Right lobe of liver (tissue), 4 donors: ENCODE measurements at regions not wholly inside any gene's neighbourhood (a gene's known extent, or its start where the extent isn't known, plus 50 kb on each side); places are given as distances from the start of the nearest gene placed in this dataset.

ENCODE experiments used
- POLR2A ChIP-seq: fragments of 450-650 bp; IDR thresholded peaks from one replicate; pipeline ENCODE4 v1.6.1; 2017; ENCODE audit warnings: antibody characterized with exemption, mild to moderate bottlenecking
- TF ChIP-seq, protein P1 (sequence below), 4 donors: fragments of 200-600 bp in 3 of 4; fragments of 450-650 bp in 1 of 4; IDR thresholded peaks; one replicate each; pipeline versions ENCODE4 v1.5.1 to v1.8.0; 2016 to 2022; ENCODE audit warnings: antibody characterized with exemption in 4 of 4, mild to moderate bottlenecking in 2 of 4
- donor health status: DM: no; HTN: no; CAD: no.
- donor health status: DM: no; HTN: no; CAD: no.
- donor health status: DM: no; HTN: yes; CAD: no.

DNA sequence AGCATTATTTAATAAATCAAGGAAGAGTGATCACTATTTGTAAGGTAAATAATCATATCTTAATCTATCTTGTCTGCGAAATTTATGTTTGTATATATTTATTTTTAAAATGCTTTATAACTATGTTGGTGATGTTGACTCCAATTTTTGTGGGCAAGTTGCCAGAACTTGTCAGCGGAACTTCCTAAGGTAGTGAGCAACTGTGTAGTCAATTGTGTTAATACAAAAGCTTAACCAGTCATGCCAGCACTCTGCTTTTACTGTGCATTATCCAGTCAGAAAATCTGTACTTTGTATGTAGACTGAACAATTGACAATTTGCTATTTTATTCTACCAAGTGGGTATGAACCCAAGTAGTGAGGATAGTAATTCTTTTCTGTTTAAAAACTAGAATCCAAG lies 61.9 kb upstream of the RND3 start:
- TF ChIP-seq, protein P1, sequence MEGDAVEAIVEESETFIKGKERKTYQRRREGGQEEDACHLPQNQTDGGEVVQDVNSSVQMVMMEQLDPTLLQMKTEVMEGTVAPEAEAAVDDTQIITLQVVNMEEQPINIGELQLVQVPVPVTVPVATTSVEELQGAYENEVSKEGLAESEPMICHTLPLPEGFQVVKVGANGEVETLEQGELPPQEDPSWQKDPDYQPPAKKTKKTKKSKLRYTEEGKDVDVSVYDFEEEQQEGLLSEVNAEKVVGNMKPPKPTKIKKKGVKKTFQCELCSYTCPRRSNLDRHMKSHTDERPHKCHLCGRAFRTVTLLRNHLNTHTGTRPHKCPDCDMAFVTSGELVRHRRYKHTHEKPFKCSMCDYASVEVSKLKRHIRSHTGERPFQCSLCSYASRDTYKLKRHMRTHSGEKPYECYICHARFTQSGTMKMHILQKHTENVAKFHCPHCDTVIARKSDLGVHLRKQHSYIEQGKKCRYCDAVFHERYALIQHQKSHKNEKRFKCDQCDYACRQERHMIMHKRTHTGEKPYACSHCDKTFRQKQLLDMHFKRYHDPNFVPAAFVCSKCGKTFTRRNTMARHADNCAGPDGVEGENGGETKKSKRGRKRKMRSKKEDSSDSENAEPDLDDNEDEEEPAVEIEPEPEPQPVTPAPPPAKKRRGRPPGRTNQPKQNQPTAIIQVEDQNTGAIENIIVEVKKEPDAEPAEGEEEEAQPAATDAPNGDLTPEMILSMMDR (IDR thresholded peaks at IDR 0.05), result no peak
- TF ChIP-seq POLR2A, result no peak
